Cardiac fibroblast (primary cell): ENCODE measurements at regions not wholly inside any gene's neighbourhood (a gene's known extent, or its start where the extent isn't known, plus 50 kb on each side); places are given as distances from the start of the nearest gene placed in this dataset.

Source experiments
- DNase-seq, 2 donors: peaks; one replicate each; pipeline versions ENCODE4 v3.0.0 to v3.0.0-alpha.2; 2010; ENCODE audit warnings: low read depth in 2 of 2
- H3K4me3 ChIP-seq, 2 donors: replicated peaks in 1 of 2; 1 replicate in 1 of 2; 2 replicates in 1 of 2; pipeline ENCODE4 v1.5.1; 2011; ENCODE audit warnings: low read depth in 2 of 2, low read length in 2 of 2, mild to moderate bottlenecking in 2 of 2, moderate library complexity in 1 of 2
- CTCF ChIP-seq: IDR thresholded peaks from one replicate; pipeline ENCODE4 v1.5.1; 2011; ENCODE audit warnings: low read depth, mild to moderate bottlenecking, low read length, inconsistent platforms

GRCh38 chr15:53218666-53219580 lies 428.8 kb upstream of the ONECUT1 start:
- no peak overlapping the region for H3K4me3 ChIP-seq
- no peak for TF ChIP-seq CTCF
- DNase-seq: no peak

GRCh38 chr15:53216036-53216435 lies 425.9 kb upstream of the ONECUT1 start:
- TF ChIP-seq CTCF: no peak
- no peak for DNase-seq
- H3K4me3 ChIP-seq: no peak overlapping the region

- DNase-seq: no peak
- no peak overlapping the region for H3K4me3 ChIP-seq
- no peak for TF ChIP-seq CTCF
These were observed 423.2 kb upstream of the ONECUT1 start for GRCh38 chr15:53213336-53213735.

- H3K4me3 ChIP-seq: no peak overlapping the region
- DNase-seq: no peak
- TF ChIP-seq CTCF: no peak
These were observed 422.6 kb upstream of the ONECUT1 start for GRCh38 chr15:53212785-53213184.

GRCh38 chr15:53210653-53211052 lies 420.5 kb upstream of the ONECUT1 start:
- H3K4me3 ChIP-seq: no peak overlapping the region
- no peak for DNase-seq
- no peak for TF ChIP-seq CTCF

GRCh38 chr15:53209396-53210042 lies 419.4 kb upstream of the ONECUT1 start:
- no peak for TF ChIP-seq CTCF
- H3K4me3 ChIP-seq: no peak overlapping the region
- DNase-seq: no peak
